HepG2 (cell line): ENCODE measurements at regions not wholly inside any gene's neighbourhood (a gene's known extent, or its start where the extent isn't known, plus 50 kb on each side); places are given as distances from the start of the nearest gene placed in this dataset.

ENCODE experiments used
- ATAC-seq: fragments of 200-7000 bp; cut with Tn5 transposase; 3 replicates; pipeline ENCODE4 v1.9.1; 2020; ENCODE audit warnings: mild to moderate bottlenecking, moderate library complexity
- BruUV-seq: library from RNA; stranded (reverse); fragments of 400-500 nt; replicated peaks from 2 replicates; lab custom pipeline; 2021; lab: Mats Ljungman, UMichigan
- CTCF ChIA-PET: fragments of 300-600 bp; formaldehyde crosslinking; extraction: SDS; loops from one replicate; lab custom pipeline; 2021; ENCODE audit warnings: low total read pairs, inconsistent platforms, low intra/inter-chr PET ratio; lab: Yijun Ruan, JAX
- POLR2A ChIA-PET: fragments of 350-600 bp; sonication (Branson Sonifier 250); formaldehyde crosslinking; loops from one replicate; lab custom pipeline; 2020; ENCODE audit warnings: antibody characterized with exemption, inconsistent platforms; lab: Yijun Ruan, JAX
- DNase-seq: peaks from one replicate; pipeline ENCODE4 v3.0.0-alpha.2; 2015; ENCODE audit warnings: low spot score
- FAIRE-seq: peaks from 3 replicates; lab custom pipeline; 2011; peaks lifted over from hg19 to GRCh38; lab: Jason Lieb, UNC
- H2AFZ ChIP-seq: one replicate; pipeline ENCODE4 v1.6.1; 2011; ENCODE audit warnings: low read length, inconsistent platforms
- H3K27ac ChIP-seq: fragments of 300-600 bp; 3 replicates; pipeline ENCODE4 v1.8.0; 2011; ENCODE audit warnings: mixed run types, mild to moderate bottlenecking, mixed read lengths, low read length, inconsistent platforms; ENCODE audit not compliant: insufficient read depth; ENCODE audit errors: extremely low read length
- H3K27me3 ChIP-seq, 2 experiments: fragments of 200-600 bp in 1 of 2; 2 replicates in 1 of 2; 3 replicates in 1 of 2; pipeline versions ENCODE4 v1.6.0 to v1.8.0; 2011; ENCODE audit warnings: low read length in 2 of 2, mild to moderate bottlenecking in 2 of 2, moderate library complexity in 2 of 2, inconsistent platforms in 1 of 2; ENCODE audit not compliant: insufficient read depth in 2 of 2, control insufficient read depth in 1 of 2
- H3K36me3 ChIP-seq, 2 experiments: fragments of 200-600 bp in 1 of 2; replicated peaks in 1 of 2; 2 replicates in 1 of 2; 3 replicates in 1 of 2; pipeline versions ENCODE4 v1.5.1 to v1.8.0; 2011; ENCODE audit warnings: low read length in 2 of 2, inconsistent platforms in 1 of 2; ENCODE audit not compliant: insufficient read depth in 2 of 2, control insufficient read depth in 1 of 2
- H3K4me1 ChIP-seq: 2 replicates; pipeline ENCODE4 v1.5.1; 2012; ENCODE audit warnings: low read length, inconsistent platforms; ENCODE audit not compliant: insufficient read depth
- H3K4me2 ChIP-seq: 2 replicates; pipeline ENCODE4 v1.6.0; 2011; ENCODE audit warnings: low read depth, low read length, inconsistent platforms
- H3K4me3 ChIP-seq, 3 experiments: fragments of 200-600 bp in 1 of 3; sonication (generic), shearing (Covaris generic) in 1 of 3; replicated peaks in 1 of 3; 2 replicates each; pipeline ENCODE4 v1.5.1; 2011 to 2016; ENCODE audit warnings: low read length in 3 of 3, inconsistent platforms in 2 of 3, low read depth in 2 of 3, mild to moderate bottlenecking in 2 of 3, control low read depth in 1 of 3, mixed read lengths in 1 of 3; ENCODE audit not compliant: insufficient read depth in 1 of 3
- H3K79me2 ChIP-seq: one replicate; pipeline ENCODE4 v1.6.1; 2011; ENCODE audit warnings: low read length, inconsistent platforms; ENCODE audit not compliant: insufficient read depth
- H3K9ac ChIP-seq: 2 replicates; pipeline ENCODE4 v1.6.0; 2011; ENCODE audit warnings: mild to moderate bottlenecking, low read depth, low read length, inconsistent platforms; ENCODE audit not compliant: insufficient read depth
- H3K9me3 ChIP-seq: 2 replicates; pipeline ENCODE4 v1.5.1; 2012; ENCODE audit warnings: mild to moderate bottlenecking, low read length
- H4K20me1 ChIP-seq: 2 replicates; pipeline ENCODE4 v1.6.0; 2011; ENCODE audit warnings: inconsistent platforms, mild to moderate bottlenecking, low read length, moderate library complexity; ENCODE audit not compliant: insufficient read depth
- FOSL2 ChIP-seq: sonication (generic); formaldehyde crosslinking; IDR thresholded peaks from 2 replicates; pipeline ENCODE4 v1.4.0; 2020; ENCODE audit warnings: missing genetic modification reagents
- JARID2 ChIP-seq: sonication (generic); formaldehyde crosslinking; IDR thresholded peaks from 2 replicates; pipeline ENCODE4 v1.8.1; 2023; ENCODE audit warnings: missing genetic modification reagents, inconsistent platforms; ENCODE audit not compliant: insufficient replicate concordance
- SIX1 ChIP-seq: sonication (generic); formaldehyde crosslinking; IDR thresholded peaks from 2 replicates; pipeline ENCODE4 v1.4.0; 2020; ENCODE audit warnings: missing genetic modification reagents, borderline replicate concordance
- ZNF234 ChIP-seq: sonication (generic); formaldehyde crosslinking; conservative IDR thresholded peaks from 2 replicates; pipeline ENCODE4 v1.5.1; 2020; ENCODE audit warnings: mild to moderate bottlenecking, missing genetic modification reagents
- ZNF562 ChIP-seq: sonication (generic); formaldehyde crosslinking; IDR thresholded peaks from 2 replicates; pipeline ENCODE4 v1.8.0; 2022; ENCODE audit warnings: missing genetic modification reagents, borderline replicate concordance
- ZNF773 ChIP-seq: sonication (generic); formaldehyde crosslinking; IDR thresholded peaks from 2 replicates; pipeline ENCODE4 v1.4.0; 2020; ENCODE audit warnings: missing genetic modification reagents, borderline replicate concordance
- WGBS: methylation state at CpG from one replicate; pipeline ENCODE4 v1.1.6; 2017; ENCODE audit warnings: low lambda C conversion rate; 5-methylcytosine and 5-hydroxymethylcytosine counted together
- in situ Hi-C: cut with HindIII; loops from 2 replicates; pipeline ENCODE4 v1.10.0; 2017; ENCODE audit warnings: low pct_unique_long_range_greater_than_20kb; ENCODE audit not compliant: extremely low pct_ligation_motif_present
- intact Hi-C: fragments of 100-400 bp; cut with micrococcal nuclease; formaldehyde crosslinking; loops from one replicate; pipeline ENCODE4 v1.10.0; 2022; ENCODE audit not compliant: unreplicated experiment
- TF ChIP-seq, protein P1 (sequence below): sonication (generic); formaldehyde crosslinking; IDR thresholded peaks from 2 replicates; pipeline ENCODE4 v1.5.1; 2020; ENCODE audit warnings: mild to moderate bottlenecking, missing genetic modification reagents, borderline replicate concordance
- TF ChIP-seq, protein P2 (sequence below): sonication (generic); formaldehyde crosslinking; IDR thresholded peaks from 2 replicates; pipeline ENCODE4 v1.8.1; 2023; ENCODE audit warnings: missing genetic modification reagents, mild to moderate bottlenecking, borderline replicate concordance

DNA sequence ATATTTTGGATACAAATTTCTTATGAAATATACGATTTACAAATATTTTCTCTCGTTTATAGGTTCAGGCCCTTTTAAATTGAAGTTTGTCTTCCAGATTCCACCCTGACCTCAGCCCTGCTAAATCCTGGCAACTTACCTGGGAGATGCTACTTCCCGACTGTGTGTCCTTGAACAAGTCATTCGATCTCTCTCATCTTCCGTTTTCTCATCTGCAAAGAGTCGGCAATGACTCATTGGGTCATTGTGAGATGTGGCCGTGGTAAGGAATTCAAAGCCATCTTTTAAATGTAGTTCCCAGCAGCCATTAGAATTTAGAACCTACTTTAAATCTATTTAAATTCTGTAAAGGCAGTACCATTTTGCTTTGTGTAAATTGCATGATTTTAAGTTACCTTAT, 72.5 kb downstream of the LHX2 start:
- no peaks in the 10 kb centered on the region for H3K36me3 ChIP-seq
- no peak overlapping the region for H3K4me2 ChIP-seq
- no peak overlapping the region for H2AFZ ChIP-seq
- H3K79me2 ChIP-seq: no peaks in the 10 kb centered on the region
- in situ Hi-C loops: no loop called here
- no peak for FAIRE-seq
- peaks cover 7% of the 10 kb centered on the region for H3K4me1 ChIP-seq
- no peak overlapping the region for H3K27ac ChIP-seq
- H3K9ac ChIP-seq: no peak overlapping the region
- no peak overlapping the region for H3K4me3 ChIP-seq
- no peak for ATAC-seq
- CTCF ChIA-PET: no interaction called here
- BruUV-seq: no TSS peak
- no peaks in the 10 kb centered on the region for H3K9me3 ChIP-seq
- DNase-seq: peak; percentile 19
- POLR2A ChIA-PET: no interaction called here
- intact Hi-C loops: no loop called here
- no peaks in the 10 kb centered on the region for H4K20me1 ChIP-seq
- peaks cover 0 to 6% of the 10 kb centered on the region in 2 experiments; a peak in 3 of 5 replicates for H3K27me3 ChIP-seq
- 9% methylated on average over 7 of the region's 7 CpGs for WGBS
- no peak for TF ChIP-seq ZNF562 (CRISPR knock-in tag)
- TF ChIP-seq FOSL2: peak; percentile 77
- TF ChIP-seq, protein P1, sequence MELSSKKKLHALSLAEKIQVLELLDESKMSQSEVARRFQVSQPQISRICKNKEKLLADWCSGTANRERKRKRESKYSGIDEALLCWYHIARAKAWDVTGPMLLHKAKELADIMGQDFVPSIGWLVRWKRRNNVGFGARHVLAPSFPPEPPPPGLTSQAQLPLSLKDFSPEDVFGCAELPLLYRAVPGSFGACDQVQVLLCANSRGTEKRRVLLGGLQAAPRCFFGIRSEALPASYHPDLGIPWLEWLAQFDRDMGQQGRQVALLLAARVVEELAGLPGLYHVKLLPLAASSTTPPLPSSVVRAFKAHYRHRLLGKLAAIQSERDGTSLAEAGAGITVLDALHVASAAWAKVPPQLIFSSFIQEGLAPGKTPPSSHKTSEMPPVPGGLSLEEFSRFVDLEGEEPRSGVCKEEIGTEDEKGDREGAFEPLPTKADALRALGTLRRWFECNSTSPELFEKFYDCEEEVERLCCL (CRISPR knock-in tag): no peak
- TF ChIP-seq JARID2 (CRISPR knock-in tag): no peak
- TF ChIP-seq SIX1 (CRISPR knock-in tag): peak; percentile 28; the same call in 1 of the 2 replicates
- TF ChIP-seq ZNF773 (CRISPR knock-in tag): no peak
- no peak for TF ChIP-seq ZNF234 (CRISPR knock-in tag)
- TF ChIP-seq, protein P2, sequence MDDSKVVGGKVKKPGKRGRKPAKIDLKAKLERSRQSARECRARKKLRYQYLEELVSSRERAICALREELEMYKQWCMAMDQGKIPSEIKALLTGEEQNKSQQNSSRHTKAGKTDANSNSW (CRISPR knock-in tag): no peak
